Activated CD4-positive, alpha-beta T cell treated with anti-CD3 and anti-CD28 coated beads, Interleukin-2, Interleukin-4, amounts not matched to agents 100 ng/mL and 50 ng/mL, durations not matched to agents 16 hours and 8 hours (primary cell): ENCODE measurements at regions not wholly inside any gene's neighbourhood (a gene's known extent, or its start where the extent isn't known, plus 50 kb on each side); places are given as distances from the start of the nearest gene placed in this dataset.
"Not testable (repeated sequence)": the region's sequence is repeated elsewhere in the genome, so short reads cannot be mapped to it uniquely, and the experiment has no call there.

Experiments
- DNase-seq: peaks from one replicate; pipeline ENCODE4 v3.0.0-alpha.2; 2020; ENCODE audit warnings: low spot score

DNA sequence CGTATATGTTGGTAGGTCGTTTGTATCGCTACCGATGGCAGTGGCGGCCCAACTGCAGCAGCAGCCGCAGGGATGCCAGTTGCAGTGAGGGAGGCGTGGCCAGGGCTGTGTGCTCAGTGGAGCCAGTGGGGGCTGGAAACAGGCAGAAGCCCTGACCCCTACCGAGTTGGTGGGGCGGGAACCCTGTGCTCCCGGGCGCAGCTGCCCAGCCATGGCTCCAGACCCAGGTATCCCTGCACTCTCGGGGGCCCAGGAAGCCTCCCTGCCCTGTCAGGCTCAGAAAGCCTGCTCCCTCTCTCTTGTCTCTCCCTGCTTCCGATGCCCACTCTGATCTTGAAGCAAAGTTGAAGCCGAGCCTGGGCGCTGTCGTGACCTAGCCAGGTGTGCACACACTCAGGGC is 78.6 kb upstream of the ITGB1 start:
- DNase-seq = no peak

DNA sequence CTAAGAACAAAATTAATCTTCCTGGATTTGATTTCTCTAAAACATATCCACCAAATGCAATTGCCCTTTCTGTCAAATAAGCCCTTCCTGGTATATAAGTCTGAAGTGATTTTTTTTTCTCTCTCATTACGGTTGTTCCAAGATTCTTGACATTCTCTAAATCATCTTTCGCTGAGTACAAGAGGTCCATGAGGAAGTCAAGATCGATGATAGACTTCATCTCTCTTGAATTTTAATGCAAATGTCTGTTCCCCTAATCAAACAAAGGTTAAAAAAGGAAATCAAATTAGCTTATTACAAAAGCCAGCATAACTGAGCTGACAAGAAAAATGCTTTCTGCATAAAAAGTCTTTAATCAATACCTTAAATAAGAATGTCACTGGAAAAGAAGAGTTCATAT is 77.4 kb upstream of the ITGB1 start:
- DNase-seq = no peak

DNA sequence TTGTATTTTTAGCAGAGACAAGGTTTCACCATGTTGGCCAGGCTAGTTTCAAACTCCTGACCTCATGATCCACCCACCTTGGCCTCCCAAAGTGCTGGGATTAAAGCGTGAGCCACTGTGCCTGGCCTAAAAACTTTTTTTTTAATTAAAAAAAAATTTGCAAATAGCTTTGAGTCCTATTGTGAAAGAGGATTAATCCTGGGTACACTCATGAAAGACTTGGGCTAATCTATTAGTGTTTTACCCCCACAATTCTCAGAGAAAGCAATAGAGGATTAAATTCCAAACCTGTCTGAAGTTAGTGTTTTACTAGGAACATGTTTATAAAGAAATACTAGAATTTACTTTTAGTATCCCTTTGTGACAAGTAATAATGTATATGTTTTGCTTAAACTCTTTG is 76.9 kb upstream of the ITGB1 start:
- DNase-seq = no peak

DNA sequence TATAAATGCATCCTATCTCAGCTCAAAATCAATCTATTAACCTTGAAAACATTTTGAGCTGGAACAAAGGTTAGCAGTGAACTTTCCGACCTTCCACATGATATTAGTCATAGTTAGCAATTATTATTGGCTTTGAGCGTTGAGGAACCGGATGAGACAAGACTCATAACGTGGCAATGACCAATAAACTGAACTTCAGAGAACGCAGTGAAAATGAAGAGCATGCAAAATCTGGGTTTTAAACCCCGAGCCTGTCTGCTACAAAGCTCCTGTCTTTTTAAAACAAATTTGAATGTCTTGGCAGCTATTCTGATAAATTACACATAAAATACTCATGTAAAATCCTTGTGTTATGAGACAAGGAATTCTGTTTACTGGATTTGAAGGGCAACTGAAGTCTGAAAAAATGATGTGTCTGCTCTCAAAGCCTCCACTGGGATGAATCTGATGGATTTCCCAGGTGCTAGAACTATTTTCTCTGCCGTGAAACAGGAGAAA is 74.7 kb upstream of the ITGB1 start:
- DNase-seq = peak; percentile 27

DNA sequence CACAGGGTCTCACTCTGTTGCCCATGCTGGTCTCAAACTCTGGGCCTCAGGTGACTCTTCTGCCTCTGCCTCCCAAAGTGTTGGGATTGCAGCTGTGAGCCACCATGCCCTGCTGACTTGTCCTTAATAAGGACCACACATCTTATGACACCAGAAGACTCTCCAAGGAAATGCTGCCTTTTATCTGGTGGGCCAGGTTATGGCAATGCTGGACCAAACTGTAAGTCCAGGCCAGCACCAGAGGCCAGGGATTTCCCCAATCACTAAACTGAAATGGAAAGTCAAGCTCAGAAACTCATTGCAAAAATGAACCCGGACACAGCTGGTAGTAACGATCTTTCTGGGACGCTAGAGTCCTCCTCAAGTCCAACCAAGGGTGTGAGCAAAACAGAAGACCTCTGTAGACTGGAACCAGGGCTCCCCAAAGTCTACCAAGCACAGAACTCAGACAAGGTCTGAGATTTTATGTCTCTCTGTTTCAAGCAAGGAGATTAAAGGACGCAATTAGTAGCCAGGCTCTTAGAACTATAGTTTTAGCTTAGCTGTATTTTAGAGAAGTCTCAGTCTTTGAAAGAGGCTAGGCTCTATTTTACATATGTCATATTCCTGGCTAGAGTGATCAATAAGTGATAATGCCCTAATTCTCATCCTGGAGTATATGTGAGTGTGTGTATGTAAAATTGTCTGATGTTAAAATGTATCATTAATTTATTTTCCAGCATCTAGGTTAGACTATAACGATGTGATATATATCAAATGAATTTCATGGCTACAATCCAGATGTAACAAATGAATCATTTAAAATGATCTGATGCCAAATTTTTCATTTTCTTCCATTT is 74.0 kb upstream of the ITGB1 start:
- DNase-seq = no peak

DNA sequence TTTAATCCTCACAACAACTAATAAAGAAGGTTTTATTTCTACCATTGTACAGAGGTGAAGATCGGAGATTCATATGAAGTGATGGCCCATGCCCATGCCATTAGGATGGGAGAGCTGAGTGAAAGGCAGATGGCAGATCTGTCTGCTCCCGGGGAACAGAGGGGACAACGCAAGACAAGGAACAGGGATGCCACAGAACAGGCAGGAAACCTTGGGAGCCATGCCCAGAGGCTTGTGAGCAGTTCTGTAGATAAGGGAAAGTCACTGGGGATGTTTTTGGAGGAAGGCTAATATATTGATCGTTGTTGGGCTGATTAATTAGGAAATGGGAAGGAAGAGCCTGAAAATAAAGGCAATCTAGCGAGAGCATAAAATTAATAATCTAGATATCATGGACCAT is 73.1 kb upstream of the ITGB1 start:
- no peak for DNase-seq

DNA sequence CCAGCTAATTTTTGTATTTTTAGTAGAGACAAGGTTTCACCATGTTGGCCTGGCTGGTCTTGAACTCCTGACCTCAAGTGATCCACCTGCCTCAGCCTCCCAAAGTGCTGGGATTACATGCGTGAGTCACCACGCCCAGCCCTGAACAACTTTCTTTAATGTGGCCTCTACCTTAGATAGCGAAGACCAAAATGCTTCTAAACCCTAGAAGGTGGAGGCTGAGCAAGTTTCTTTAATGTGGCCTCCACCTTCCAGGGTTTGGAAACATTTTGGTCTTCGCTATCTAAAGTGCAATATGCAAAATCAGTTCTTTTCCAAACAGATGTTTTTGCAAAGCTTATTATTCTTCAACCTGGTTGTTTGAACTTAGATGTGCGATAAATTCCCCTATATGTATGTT is 70.5 kb upstream of the ITGB1 start:
- not testable (repeated sequence) for DNase-seq

DNA sequence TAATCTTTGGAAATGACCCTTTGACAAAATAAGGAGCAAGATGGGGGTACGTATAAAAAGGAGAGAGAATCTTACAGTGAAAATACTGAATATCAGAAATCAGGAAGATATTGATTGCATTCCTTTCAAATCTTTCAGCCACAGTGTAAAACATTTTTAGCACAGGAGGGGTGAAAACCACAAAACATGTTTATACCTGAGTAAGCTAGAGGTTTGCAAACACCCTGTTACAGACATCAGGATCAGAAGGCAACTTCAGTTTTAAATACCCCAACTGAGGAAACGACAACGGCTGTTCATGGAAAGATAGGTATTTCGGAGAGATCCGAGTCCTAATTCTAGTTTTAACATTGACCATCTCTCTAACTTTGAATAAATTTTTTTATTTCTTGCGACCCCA is 69.1 kb upstream of the ITGB1 start:
- DNase-seq = no peak

DNA sequence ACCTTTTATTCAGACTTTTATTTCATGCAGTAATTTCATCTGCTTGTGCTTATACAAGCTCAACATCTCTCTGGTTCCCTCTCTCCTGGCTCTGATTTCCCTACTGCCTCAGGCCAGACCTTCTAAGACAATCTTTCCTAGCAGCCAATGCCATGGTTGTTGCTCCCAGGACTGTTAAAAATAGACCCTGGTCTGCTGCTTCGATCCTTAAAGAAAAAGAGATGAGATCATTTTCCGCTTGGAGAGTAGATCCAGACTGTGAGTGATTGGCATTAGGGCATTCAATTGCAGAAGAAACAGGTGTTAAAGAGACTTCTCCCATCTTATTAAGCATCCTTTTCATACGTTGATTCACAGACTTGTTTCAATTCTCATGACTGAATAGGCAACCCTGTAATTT is 68.4 kb upstream of the ITGB1 start:
- DNase-seq = no peak

DNA sequence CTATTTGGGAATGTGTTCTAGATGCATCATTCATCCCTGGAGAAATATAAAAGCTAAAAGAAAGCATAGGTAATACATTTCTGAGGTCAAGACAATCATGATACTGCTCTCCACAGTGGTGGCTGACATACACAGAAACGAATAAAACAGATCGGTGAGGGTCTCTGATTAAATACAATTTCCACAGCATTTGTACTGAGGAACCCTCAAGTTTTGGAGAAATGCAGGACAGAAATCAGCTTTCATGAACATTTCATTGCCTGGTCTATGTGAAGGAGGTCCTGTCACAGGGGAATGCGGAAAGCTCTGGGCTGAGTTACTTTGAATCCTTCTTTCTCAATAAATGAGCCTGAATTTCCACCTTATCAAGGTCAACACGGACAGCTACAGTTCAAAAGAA is 67.9 kb upstream of the ITGB1 start:
- no peak for DNase-seq

DNA sequence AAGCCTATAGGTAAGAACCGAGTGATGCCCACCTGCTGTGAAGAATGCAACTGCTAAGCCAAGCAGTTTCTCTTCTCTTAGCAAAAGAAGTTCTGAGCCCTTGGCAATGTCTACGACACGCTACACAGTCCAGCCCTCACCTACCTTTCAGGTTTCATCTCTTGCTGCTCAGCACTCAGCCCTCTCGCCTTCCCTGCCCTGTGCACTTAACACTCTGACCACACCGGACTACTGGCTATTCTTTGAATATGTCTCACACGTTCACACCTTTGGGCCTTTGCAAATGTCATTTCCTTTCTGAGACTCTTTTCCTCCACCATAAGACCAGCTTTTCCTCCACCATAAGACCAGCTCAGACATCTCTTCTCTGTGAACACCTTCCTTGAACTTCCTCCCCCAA is 67.0 kb upstream of the ITGB1 start:
- DNase-seq = no peak

DNA sequence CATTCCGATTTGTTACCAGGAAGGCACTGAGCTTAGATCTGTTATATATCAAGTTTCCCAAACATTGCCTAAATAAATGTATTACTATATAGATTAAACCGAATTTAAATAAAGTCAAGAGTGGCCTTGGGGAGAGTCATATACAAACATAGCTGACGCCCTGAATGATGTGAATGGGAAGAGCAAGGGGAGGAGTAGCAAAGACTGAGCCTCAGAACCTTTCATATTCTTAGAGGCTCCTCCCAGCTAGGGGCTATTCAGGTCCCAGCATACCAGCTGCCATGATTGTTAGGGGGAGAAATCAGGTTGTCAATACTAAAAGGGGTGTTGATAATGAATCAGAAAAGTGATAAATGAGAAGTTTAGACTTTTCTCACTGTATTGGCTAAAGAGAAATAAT is 64.7 kb upstream of the ITGB1 start:
- no peak for DNase-seq

DNA sequence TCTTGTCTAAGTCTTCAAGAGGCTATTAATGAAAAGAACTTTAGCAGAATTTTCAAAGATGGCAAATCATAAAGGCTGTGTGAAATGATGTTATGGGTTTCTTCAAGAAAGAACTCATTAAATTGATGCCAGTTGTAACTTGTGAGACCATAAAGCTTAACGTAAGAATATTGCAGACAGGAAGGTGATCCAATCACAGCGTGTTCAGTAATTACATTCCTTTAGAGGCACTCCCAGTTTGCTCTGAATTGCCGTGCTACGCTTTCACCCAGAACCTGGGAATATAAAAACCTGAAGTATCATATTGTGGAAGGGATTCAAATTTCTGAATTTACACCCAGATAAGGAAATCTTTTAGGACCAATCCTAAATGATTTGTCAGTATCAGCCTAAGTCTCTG is 64.1 kb upstream of the ITGB1 start:
- DNase-seq = no peak

DNA sequence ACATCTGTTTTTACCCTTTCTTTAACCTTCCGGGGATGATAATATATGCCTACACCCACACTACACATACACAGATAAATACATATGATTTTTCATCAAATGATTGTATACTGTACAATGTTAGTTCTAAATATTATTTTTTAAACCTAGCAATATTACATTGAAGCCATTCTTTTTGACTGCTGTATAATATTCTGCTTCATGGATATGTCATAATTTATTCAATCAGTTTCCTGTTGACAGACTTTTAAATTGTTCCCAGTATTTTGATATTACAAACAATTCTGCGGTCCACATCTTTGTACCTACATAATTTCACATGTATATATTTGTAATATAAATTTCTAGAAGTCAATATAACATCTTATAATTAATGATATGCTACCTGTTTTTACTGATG is 59.0 kb upstream of the ITGB1 start:
- no peak for DNase-seq

DNA sequence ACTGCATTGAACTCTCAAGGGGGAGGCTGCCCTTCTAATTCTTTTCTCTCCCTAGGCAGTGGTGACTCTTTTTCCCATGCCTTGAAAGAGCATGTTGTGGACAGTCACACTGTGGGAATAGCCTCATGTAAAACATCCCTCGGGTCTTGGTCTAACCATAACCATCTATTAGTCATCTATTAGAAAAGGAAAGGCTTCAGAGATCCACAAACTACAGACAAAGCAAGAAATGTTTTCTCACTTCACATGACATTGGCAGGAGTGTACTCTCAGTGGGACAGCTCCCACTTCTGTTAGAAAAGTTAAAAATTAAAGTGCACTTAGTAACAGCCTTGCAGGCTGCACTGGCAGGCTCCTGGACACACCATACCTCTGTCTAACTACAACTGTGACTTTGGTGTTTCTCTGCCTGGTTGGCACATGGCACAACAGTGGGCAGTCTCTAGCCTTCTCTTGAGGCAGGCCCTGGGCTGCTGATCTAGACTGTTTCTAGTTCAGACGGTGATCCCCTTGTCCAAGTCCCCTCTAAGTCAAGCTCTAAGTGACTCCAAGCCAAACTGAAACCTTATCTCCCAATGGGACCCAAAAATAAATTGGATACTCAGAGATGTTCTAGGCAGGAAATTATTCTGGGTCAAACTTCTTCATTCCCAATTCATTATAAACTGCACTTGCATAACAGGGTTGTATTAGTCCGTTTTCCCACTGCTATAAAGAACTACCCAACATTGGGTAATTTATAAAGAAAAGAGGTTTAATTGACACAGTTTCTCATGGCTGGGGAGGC is 57.9 kb upstream of the ITGB1 start:
- no peak for DNase-seq

DNA sequence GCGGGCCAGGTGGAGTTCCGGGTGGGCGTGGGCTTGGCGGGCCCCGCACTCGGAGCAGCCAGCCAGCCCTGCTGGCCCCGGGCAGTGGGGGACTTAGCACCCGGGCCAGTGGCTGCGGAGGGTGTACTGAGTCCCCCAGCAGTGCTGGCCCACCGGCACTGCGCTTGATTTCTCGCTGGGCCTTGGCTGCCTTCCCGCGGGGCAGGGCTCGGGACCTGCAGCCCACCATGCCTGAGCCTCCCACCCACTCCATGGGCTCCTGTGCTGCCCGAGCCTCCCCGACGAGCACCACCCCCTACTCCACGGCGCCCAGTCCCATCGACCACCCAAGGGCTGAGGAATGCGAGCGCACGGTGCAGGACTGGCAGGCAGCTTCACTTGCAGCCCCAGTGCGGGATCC is 55.3 kb upstream of the ITGB1 start:
- DNase-seq = not testable (repeated sequence)

DNA sequence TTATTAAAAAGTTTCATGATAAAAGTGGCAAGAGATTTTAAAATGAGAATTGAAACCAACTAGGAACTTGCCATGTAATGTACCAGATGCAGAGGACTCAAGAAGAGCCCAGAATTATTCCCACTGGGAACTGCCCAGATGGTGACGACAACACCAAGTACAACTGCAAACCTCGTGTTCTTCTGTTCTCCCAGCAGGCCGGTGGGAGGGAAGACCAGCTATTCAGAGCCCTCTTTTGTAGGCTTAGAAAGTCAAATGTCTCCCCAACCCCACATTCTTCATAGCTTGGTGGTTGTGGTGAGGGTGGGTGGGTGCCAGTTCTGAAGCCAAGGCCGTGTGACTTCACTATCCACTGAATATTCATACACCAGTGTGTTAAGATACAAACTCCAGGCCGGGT is 54.3 kb upstream of the ITGB1 start:
- no peak for DNase-seq

DNA sequence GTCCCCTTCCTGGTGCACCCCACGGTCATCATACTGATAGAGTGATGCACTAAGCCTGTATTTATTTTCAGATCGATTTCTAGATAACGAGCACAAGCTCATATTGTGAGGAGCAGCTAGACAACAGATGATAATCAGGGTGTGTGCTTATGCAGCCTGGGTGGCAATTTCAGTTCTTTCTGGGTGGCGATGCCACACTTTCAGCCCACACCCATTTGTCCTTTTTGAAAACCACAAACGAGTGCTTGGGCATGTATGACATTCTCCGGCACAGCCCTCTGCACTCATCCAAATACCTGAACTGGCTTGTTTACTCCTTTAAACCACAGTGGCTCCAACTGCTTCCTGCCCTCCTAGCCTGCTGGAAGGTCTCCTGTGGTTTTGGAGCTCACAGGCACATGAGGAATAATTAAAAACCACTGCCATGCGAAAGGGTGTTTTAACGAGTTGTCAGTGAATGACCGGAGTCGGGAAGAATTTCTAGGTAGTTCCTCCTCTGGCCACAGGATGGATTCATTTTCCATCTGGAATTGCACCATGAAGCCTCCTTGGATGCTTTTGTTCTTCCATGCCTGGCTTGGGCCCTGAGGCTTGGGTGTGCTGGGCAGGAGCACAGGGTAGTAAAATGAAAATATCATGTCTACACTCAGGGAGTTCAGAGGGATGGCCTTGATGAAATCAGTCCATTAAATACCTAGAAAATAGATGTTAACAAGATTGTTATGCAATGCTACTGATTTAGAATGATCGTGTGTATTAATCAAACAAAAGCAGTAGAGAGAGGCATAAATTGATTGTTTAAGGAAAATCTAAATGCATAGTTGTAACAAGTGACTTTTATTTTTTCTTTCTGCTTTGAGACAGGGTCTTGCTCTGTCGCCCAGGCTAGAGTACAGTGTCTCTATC is 52.4 kb upstream of the ITGB1 start:
- DNase-seq = peak; percentile 70

DNA sequence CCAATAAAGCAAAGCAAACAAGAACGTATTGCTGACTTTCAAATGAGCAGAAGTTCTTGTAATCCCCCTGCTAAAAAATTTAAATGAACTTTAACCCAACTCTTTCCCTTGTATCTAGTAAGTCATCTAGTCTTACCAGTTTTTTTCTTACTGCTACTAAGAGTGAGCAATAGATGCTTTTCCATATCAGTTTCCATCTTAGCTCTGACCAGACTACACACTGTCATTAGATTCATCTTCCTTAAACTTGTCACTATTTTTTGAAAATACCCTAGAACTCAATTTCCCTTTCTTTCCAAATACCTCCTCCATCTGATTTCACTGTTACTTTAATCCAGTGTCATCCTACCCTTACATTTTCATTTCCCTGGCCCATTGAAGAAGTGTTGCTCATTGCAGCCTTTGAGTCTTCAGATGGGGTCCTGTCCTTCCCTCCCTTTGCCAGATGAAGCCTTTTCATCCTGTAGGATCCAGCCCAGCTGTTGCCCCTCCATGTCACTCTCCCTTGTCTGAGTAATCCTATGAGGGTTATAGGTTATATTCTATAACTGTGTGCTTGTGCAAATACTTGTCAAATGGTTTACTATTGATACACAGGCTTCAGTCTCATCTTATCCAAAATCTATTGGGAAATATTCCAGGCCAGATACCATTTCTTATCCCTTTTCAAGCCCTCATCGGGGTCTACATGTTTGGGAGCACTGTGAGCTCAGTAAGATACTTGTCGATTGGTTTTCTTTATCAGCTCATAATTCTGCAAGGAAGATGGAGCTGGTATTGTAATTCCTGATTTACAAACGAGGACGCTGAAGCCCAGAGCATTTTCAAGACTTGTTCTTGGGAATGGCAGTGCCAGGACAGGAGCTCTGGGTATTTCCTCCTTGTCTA is 51.5 kb upstream of the ITGB1 start:
- no peak for DNase-seq

DNA sequence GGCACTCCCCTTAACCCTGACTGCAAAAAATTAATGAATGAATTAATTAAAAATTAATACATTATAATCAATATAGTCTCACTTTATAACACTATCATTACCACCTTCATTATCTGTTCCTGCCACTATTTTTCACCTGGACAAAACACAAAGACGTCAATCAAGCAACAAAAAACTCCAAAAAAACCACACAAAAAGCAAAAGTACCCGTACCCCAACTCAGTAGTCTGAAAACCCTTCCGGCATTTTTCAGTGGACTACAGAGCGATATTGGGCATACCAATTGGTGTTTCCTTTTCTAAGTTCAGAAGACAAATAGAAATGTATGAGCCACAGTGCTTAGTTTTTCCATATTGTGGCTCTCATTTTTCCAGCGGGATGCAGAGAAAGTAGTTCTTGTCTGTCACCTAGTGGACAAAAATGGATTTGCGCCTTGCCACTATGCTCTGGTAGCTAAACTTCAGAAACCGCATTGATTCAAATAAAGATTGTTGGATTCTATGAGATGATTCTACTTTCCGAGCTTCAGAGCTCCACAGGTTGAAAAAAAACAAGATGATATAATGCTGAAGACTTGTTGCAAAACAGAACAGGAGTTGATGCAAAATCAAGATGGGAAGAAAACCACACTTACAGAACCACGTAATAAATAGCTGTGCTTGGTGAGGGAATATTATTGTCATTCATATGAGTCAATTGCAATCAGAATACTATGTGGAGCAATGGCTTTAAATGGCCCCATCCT is 50.6 kb upstream of the ITGB1 start:
- peak; percentile 88 for DNase-seq
